PC-9 (cell line): ENCODE measurements at regions not wholly inside any gene's neighbourhood (a gene's known extent, or its start where the extent isn't known, plus 50 kb on each side); places are given as distances from the start of the nearest gene placed in this dataset.

ENCODE experiments used
- EZH2 ChIP-seq: fragments of 200-600 bp; sonication (generic); IDR thresholded peaks from 2 replicates; pipeline ENCODE4 v1.8.0; 2017; ENCODE audit warnings: antibody characterized with exemption, low read depth
- TF ChIP-seq, protein P1 (sequence below): fragments of 200-600 bp; sonication (generic); conservative IDR thresholded peaks from 2 replicates; pipeline ENCODE4 v1.6.1; 2017; ENCODE audit warnings: mixed run types, antibody characterized with exemption, mild to moderate bottlenecking, moderate library complexity

DNA sequence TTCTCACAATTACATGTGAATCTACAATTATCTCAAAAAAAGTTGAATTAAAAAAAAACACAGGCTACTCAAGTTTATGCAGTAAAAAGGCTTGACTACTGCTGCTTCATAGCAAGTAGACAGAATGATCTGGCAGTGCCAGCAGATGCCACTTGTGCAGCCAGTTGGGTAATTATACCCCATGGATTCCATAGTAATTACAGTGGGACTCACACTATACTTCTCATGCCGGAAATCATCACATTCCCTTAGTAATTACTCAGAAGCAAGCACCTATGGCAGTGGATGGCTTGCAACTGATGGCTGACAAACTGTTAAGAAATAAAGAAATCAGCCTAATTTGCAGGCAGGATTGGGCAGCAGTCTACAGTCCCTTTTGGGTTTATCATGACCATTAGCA, 463.2 kb upstream of the KLF4 start:
- TF ChIP-seq, protein P1, sequence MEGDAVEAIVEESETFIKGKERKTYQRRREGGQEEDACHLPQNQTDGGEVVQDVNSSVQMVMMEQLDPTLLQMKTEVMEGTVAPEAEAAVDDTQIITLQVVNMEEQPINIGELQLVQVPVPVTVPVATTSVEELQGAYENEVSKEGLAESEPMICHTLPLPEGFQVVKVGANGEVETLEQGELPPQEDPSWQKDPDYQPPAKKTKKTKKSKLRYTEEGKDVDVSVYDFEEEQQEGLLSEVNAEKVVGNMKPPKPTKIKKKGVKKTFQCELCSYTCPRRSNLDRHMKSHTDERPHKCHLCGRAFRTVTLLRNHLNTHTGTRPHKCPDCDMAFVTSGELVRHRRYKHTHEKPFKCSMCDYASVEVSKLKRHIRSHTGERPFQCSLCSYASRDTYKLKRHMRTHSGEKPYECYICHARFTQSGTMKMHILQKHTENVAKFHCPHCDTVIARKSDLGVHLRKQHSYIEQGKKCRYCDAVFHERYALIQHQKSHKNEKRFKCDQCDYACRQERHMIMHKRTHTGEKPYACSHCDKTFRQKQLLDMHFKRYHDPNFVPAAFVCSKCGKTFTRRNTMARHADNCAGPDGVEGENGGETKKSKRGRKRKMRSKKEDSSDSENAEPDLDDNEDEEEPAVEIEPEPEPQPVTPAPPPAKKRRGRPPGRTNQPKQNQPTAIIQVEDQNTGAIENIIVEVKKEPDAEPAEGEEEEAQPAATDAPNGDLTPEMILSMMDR = no peak
- TF ChIP-seq EZH2 = no peak
